Fibroblast of mammary gland (primary cell): ENCODE measurements at regions not wholly inside any gene's neighbourhood (a gene's known extent, or its start where the extent isn't known, plus 50 kb on each side); places are given as distances from the start of the nearest gene placed in this dataset.

Source experiments
- DNase-seq: peaks from one replicate; pipeline ENCODE4 v3.0.0-alpha.2; 2010; ENCODE audit warnings: low read depth
- H3K4me3 ChIP-seq: 2 replicates; pipeline ENCODE4 v1.5.1; 2011; ENCODE audit warnings: low read depth, mild to moderate bottlenecking, low read length, moderate library complexity; ENCODE audit not compliant: control insufficient read depth
- TF ChIP-seq, protein P1 (sequence below): conservative IDR thresholded peaks from 2 replicates; pipeline ENCODE4 v1.5.1; 2011; ENCODE audit warnings: low read depth, low read length, inconsistent platforms; ENCODE audit not compliant: control insufficient read depth, insufficient read depth

DNA sequence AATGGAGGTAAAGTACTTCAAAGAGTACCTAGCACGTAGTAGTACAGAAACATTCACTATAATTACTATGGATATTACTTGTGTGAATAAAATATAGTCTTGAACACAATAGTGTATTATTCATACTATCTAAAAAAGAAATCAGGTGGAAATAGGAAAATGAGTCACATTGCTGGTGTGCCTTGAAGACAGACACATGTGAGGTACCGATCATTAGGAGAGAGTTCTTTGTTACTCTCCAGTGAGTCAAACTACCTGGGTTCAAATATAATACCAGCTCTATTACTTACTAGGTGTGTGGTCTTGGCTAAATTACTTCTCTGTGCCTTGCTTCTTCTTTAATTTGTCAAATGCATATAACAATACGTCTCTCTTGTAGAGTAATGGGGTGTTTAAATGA lies 50.8 kb upstream of the BEND6 start:
- no peak overlapping the region for H3K4me3 ChIP-seq
- no peak for DNase-seq
- TF ChIP-seq, protein P1, sequence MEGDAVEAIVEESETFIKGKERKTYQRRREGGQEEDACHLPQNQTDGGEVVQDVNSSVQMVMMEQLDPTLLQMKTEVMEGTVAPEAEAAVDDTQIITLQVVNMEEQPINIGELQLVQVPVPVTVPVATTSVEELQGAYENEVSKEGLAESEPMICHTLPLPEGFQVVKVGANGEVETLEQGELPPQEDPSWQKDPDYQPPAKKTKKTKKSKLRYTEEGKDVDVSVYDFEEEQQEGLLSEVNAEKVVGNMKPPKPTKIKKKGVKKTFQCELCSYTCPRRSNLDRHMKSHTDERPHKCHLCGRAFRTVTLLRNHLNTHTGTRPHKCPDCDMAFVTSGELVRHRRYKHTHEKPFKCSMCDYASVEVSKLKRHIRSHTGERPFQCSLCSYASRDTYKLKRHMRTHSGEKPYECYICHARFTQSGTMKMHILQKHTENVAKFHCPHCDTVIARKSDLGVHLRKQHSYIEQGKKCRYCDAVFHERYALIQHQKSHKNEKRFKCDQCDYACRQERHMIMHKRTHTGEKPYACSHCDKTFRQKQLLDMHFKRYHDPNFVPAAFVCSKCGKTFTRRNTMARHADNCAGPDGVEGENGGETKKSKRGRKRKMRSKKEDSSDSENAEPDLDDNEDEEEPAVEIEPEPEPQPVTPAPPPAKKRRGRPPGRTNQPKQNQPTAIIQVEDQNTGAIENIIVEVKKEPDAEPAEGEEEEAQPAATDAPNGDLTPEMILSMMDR, result no peak

DNA sequence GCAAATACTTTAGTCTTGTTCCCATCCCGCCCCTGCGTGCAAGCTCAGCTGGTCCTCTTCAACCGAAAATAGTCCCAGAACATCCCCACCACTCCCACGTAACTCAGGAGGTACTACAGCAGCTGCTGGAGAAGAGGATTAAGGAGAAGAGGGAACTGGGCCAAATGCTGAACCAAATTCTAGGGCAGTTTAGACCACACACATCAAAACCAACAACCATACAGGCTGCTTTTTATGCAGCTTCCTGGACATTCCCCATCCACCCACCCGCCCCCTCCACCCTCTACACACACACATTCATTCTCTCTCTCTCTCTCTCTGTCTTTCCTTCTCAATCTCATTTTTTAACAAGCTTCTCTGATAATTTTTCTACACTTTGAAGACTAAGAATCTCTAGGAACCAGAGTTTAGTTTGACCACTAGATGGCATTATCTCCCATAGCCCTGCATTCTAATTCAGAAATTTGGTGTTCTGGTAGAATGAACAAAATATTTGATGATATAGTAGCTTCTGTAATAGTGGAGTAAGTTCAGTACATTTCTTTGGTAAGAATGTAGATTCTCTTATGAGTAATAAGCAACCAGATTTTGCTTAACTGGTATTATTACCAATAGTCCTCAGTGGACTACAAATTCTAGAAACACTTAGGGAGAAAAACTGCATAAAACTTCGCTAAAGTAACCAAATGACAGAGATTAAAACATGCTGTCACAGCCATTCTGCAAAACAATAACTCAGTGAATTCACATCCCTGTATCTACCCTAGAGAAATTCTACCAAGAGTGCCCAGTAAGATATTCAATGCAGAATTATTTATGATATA lies 52.1 kb upstream of the BEND6 start:
- TF ChIP-seq, protein P1, result peak; percentile 78
- DNase-seq, result peak; percentile 85
- H3K4me3 ChIP-seq, result no peak overlapping the region

GRCh38 chr6:56900784-56901183 lies 54.1 kb upstream of the BEND6 start:
- DNase-seq, result no peak
- TF ChIP-seq, protein P1, result no peak
- no peak overlapping the region for H3K4me3 ChIP-seq

- TF ChIP-seq, protein P1, result no peak
- no peak for DNase-seq
These were observed 55.2 kb upstream of the BEND6 start for GRCh38 chr6:56899753-56900152.

DNA sequence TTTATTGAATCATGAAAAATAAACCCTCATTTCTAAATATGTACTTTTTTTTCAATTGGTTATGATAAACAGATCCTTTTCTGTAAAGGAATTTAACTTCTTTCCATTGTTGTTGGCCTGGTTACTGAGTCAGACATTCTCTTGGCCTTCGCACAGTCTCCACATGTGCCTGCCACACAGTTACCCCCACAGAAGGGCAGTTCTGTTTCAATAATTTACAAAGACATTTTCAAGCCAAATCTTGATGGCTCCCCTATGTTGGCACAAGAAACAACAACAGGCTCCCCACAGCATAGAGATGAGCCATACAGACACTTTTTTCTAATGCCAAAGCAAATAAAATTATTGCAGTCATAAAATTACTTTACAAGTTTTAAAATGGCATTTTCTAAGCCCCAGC lies 55.6 kb upstream of the BEND6 start:
- DNase-seq, result peak; percentile 52
- TF ChIP-seq, protein P1, result no peak
- H3K4me3 ChIP-seq, result no peak overlapping the region

More at GRCh38 chr6:56899753-56900152, 55.2 kb upstream of the BEND6 start:
- H3K4me3 ChIP-seq, result no peak overlapping the region

DNA sequence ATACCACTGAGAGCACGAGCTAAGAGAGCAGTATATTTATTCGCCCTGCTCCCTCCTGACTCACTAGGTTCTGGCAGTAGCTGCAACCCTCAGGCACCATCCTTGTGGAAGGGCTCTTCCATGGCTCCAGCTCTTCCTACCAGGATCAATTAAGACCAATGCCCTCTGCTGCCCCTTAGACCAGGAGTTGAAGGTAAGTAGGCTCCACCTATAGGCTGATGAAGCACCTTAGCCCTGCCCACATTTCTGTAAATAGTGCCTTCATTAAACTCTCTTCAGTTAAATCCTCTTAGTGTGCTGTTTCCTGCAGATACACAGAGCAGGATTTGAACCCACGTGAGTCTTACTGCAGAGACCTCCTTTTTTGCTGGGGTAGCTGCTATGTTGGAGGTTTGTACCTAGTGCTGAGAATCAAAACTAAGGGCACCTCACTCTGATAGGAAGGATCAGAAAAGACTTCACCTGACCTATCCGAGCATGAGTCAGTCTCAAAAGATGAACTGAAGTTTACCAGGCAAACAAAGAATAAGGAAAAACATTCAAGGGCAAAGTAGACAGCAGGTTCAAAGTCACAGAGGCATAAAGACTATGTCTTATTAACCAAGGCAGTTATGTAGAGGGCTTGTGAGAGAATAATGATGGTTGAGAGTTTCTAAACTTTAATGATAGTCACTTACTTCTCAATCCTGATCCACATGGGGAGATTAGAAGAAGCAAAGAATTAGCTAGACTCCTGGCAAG lies 56.9 kb upstream of the BEND6 start:
- no peak overlapping the region for H3K4me3 ChIP-seq
- no peak for DNase-seq
- TF ChIP-seq, protein P1, result no peak
